ENCODE measurements at regions not wholly inside any gene's neighbourhood (a gene's known extent, or its start where the extent isn't known, plus 50 kb on each side); places are given as distances from the start of the nearest gene placed in this dataset.

DNA sequence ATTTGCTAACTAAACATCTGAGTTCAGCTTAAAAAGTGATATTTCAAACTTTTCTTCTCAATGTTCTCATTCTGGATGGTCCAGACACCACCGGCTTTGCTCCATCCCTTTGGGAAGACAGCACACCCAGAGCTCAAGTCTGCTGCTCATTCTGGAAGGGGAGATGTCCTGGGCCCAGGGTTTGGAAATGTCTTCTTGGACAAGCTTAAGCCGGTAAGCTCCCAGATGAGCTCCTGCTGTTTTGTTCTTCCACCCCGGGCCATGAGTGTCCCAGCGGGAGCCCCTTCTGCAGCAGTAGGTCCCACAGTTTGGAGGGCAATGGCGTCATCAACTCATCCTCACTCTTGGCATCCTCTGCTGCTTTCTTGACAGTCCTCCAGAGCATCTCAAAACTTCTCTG lies 105.2 kb downstream of the TMEM100 start:
- TF ChIP-seq, protein P1, sequence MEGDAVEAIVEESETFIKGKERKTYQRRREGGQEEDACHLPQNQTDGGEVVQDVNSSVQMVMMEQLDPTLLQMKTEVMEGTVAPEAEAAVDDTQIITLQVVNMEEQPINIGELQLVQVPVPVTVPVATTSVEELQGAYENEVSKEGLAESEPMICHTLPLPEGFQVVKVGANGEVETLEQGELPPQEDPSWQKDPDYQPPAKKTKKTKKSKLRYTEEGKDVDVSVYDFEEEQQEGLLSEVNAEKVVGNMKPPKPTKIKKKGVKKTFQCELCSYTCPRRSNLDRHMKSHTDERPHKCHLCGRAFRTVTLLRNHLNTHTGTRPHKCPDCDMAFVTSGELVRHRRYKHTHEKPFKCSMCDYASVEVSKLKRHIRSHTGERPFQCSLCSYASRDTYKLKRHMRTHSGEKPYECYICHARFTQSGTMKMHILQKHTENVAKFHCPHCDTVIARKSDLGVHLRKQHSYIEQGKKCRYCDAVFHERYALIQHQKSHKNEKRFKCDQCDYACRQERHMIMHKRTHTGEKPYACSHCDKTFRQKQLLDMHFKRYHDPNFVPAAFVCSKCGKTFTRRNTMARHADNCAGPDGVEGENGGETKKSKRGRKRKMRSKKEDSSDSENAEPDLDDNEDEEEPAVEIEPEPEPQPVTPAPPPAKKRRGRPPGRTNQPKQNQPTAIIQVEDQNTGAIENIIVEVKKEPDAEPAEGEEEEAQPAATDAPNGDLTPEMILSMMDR (optimal IDR thresholded peaks at IDR 0.05 in 1 of 3, IDR thresholded peaks at IDR 0.05 in 1 of 3, conservative IDR thresholded peaks at IDR 0.05 in 1 of 3; ENCODE audit: extremely low read depth in 1 of 3, insufficient read depth in 2 of 3, low read length in 3 of 3) = no peak
- no peak for TF ChIP-seq EZH2 (IDR thresholded peaks at IDR 0.05; ENCODE audit: low read length)

All from keratinocyte (primary cell).